Activated naive CD8-positive, alpha-beta T cell (primary cell): ENCODE measurements at regions not wholly inside any gene's neighbourhood (a gene's known extent, or its start where the extent isn't known, plus 50 kb on each side); places are given as distances from the start of the nearest gene placed in this dataset.

Experiments
- H3K27ac Mint-ChIP-seq: one replicate; pipeline ENCODE4 v1.8.0; 2021; ENCODE audit warnings: mixed read lengths
- H3K27me3 Mint-ChIP-seq: one replicate; pipeline ENCODE4 v1.8.0; 2021; ENCODE audit warnings: mixed read lengths
- H3K36me3 Mint-ChIP-seq: one replicate; pipeline ENCODE4 v1.8.0; 2021; ENCODE audit warnings: mixed read lengths
- H3K4me1 Mint-ChIP-seq: one replicate; pipeline ENCODE4 v1.8.0; 2021; ENCODE audit warnings: low read depth, mixed read lengths
- H3K4me3 Mint-ChIP-seq: one replicate; pipeline ENCODE4 v1.8.0; 2021; ENCODE audit warnings: mild to moderate bottlenecking, mixed read lengths
- H3K9me3 Mint-ChIP-seq: one replicate; pipeline ENCODE4 v1.8.0; 2021; ENCODE audit warnings: low read depth, mixed read lengths

GRCh38 chr9:21656776-21657674 lies 145.4 kb upstream of the MTAP start:
- no peak overlapping the region for H3K4me3 Mint-ChIP-seq
- no peak overlapping the region for H3K27ac Mint-ChIP-seq
- H3K4me1 Mint-ChIP-seq = peaks cover 4% of the 10 kb centered on the region
- no peaks in the 10 kb centered on the region for H3K9me3 Mint-ChIP-seq
- no peaks in the 10 kb centered on the region for H3K36me3 Mint-ChIP-seq
- H3K27me3 Mint-ChIP-seq = no peaks in the 10 kb centered on the region

DNA sequence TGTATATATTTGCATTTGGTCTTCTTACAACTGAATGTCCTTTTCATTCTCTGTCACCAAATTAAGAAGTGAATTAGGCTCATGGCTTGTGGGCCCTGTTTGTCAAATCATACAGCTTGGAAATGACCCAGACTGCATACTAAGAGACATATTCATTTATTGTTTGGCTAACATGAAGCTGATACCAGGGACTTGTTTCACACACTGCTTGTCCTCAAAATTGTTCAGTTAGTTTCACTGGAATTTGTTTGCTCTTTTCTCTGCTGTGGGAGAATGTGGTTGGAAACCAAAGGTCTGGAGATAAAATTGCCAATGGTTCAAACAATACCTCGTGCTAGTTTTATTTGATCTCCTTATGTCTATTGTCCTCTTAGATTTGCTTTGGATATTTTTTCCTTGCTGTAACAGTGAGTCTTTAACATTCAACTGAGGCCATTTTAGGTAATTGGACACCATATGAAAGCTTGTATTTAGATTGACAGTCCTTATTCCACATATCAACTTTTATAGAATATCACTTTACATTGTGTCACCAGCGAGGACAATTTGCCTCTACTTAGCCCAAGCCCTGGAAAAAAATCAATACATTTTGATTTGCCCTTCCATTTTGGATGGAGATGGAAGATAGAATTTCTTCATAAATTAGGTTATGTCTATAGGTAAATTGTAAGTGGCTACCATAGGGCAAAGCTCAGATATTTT lies 144.3 kb upstream of the MTAP start:
- no peaks in the 10 kb centered on the region for H3K9me3 Mint-ChIP-seq
- peaks cover 4% of the 10 kb centered on the region for H3K4me1 Mint-ChIP-seq
- no peaks in the 10 kb centered on the region for H3K27me3 Mint-ChIP-seq
- no peaks in the 10 kb centered on the region for H3K36me3 Mint-ChIP-seq
- H3K27ac Mint-ChIP-seq = no peak overlapping the region
- no peak overlapping the region for H3K4me3 Mint-ChIP-seq

DNA sequence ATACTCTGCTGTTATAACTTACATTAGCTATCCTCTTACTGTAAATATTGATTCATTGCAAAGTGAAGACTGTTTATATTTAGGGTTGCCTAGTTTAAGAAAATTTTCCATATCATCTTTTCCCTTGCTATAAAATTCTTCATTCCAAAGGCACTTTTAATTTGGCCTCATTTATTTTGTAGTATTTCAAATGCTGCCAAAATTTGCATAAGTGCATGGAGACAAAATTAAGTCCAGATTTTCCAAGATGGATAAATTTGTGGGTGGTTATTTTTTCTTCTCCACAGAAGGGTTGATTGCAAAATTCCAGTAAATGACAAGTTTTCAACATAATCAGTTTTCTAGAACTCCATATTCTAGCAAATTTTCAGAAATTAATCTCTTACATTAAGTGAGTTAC lies 141.5 kb upstream of the MTAP start:
- no peaks in the 10 kb centered on the region for H3K9me3 Mint-ChIP-seq
- no peak overlapping the region for H3K4me3 Mint-ChIP-seq
- H3K36me3 Mint-ChIP-seq = no peaks in the 10 kb centered on the region
- H3K27ac Mint-ChIP-seq = no peak overlapping the region
- peaks cover 4% of the 10 kb centered on the region for H3K4me1 Mint-ChIP-seq
- H3K27me3 Mint-ChIP-seq = no peaks in the 10 kb centered on the region

DNA sequence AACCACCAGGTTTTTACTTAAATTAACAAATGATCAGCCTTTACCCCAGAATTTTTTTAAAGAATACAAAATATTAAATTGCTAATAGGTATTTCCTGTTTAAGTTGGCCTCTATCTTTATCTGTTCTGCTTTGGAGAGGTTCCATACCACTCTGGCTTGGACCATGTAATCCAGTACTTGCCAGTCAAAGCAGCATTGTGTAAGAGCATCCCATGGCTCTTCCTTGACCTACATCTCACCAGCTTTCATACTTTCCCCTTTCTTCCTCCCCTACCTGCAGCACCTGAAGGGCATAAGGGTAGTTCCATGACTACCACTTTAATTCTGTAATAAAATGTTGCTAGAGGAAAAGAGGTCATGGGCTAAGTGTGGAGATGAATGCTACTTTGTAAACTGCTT lies 140.8 kb upstream of the MTAP start:
- Mint-ChIP-seq H3K27ac (no peak overlapping the region), H3K4me1 (peaks cover 2% of the 10 kb centered on the region), H3K9me3 (no peaks in the 10 kb centered on the region), H3K36me3 (no peaks in the 10 kb centered on the region), H3K27me3 (no peaks in the 10 kb centered on the region), H3K4me3 (no peak overlapping the region)

DNA sequence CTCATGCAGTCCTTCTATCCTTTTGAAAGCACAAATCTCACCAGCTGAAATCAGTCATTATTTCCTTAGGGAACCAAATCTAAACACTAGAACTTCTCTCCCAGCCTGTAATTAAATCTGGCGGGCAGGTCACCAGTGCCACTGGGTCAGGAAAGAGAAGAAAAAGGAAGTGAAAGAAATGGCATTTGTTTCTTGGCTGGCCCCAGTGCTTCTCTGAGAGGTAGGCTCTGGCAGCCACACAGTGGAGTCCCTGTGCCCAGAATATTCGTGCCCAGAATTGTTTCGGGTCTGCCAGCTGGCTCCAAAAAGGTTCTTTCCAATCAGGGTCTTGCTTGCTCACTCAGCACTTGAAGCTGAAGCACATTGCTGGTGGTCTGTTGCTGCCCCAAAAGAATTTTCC lies 133.9 kb upstream of the MTAP start:
- Mint-ChIP-seq H3K27ac (no peak overlapping the region), H3K4me3 (no peak overlapping the region)

GRCh38 chr9:21669701-21670100 lies 132.7 kb upstream of the MTAP start:
- no peaks in the 10 kb centered on the region for H3K27me3 Mint-ChIP-seq
- peak overlapping the region; percentile 31 for H3K27ac Mint-ChIP-seq
- H3K36me3 Mint-ChIP-seq = no peaks in the 10 kb centered on the region
- H3K9me3 Mint-ChIP-seq = no peaks in the 10 kb centered on the region
- peaks cover 27% of the 10 kb centered on the region for H3K4me1 Mint-ChIP-seq
- H3K4me3 Mint-ChIP-seq = no peak overlapping the region

More for the DNA sequence above, 133.9 kb upstream of the MTAP start:
- Mint-ChIP-seq H3K4me1 (peaks cover 25% of the 10 kb centered on the region), H3K9me3 (no peaks in the 10 kb centered on the region), H3K36me3 (no peaks in the 10 kb centered on the region), H3K27me3 (no peaks in the 10 kb centered on the region)

DNA sequence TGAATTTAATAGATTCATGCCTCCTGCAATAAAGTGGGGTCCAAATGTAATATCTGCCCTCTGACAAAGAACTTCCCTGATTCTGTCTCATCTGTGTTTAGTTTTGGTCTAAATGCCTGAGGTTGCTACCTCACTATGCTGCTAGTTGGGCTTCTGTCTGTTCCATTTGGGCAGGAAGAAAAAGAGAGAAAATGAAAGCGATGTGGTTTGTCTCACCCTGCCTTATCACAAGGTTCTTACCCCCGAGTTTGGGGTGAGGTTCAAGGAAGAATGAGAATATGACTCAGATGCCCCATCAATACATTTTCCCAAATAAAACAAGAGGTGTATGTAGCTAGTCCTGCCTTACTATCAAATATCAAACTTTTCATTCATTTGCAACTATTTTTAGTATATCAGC lies 132.1 kb upstream of the MTAP start:
- no peaks in the 10 kb centered on the region for H3K9me3 Mint-ChIP-seq
- no peak overlapping the region for H3K4me3 Mint-ChIP-seq
- peak overlapping the region; percentile 31 for H3K27ac Mint-ChIP-seq
- H3K27me3 Mint-ChIP-seq = no peaks in the 10 kb centered on the region
- no peaks in the 10 kb centered on the region for H3K36me3 Mint-ChIP-seq
- peaks cover 27% of the 10 kb centered on the region for H3K4me1 Mint-ChIP-seq

GRCh38 chr9:21672140-21672539 lies 130.3 kb upstream of the MTAP start:
- Mint-ChIP-seq H3K27me3 (no peaks in the 10 kb centered on the region), H3K36me3 (no peaks in the 10 kb centered on the region), H3K4me3 (no peak overlapping the region), H3K27ac (no peak overlapping the region), H3K4me1 (peaks cover 30% of the 10 kb centered on the region), H3K9me3 (no peaks in the 10 kb centered on the region)

DNA sequence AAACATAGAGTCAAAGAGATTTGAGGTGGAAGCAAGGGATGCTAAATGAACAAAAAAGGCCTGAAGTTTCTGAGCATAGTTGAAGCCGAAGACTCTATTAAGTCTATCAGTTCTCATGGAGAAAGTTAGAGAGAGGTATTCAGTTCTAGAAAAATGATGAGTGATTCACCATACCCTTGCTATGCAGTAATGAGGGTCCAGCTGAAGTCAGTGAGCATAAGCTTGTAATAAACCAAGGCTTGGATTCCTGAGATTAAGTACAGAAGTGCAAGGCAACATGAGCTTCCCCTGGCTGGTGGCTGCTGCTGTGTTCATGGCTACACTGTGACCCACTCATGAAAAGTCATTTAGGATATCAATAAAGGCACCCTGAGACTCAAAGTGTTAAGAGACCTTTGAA lies 129.7 kb upstream of the MTAP start:
- no peak overlapping the region for H3K27ac Mint-ChIP-seq
- H3K27me3 Mint-ChIP-seq = no peaks in the 10 kb centered on the region
- H3K4me3 Mint-ChIP-seq = no peak overlapping the region
- H3K4me1 Mint-ChIP-seq = peaks cover 34% of the 10 kb centered on the region
- no peaks in the 10 kb centered on the region for H3K36me3 Mint-ChIP-seq
- H3K9me3 Mint-ChIP-seq = no peaks in the 10 kb centered on the region

DNA sequence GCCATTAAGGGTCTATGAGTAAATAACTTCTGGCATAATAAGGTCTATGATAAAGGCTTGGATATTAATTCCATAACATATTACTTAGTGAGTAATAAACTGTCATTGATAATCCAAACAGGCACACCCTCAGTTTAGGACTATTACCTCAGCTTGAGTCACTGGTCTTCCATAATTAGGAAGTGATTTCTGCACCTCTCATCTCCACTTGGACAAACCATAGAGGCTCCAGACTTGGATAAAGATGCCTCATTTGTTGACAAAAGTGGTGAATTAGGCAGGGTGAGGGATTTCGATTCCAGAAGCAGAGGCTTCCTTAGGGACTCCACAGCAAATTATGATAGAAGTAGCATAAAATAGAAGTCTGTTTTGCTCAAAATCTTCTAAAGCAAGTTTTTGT lies 127.5 kb upstream of the MTAP start:
- H3K27me3 Mint-ChIP-seq = no peaks in the 10 kb centered on the region
- no peaks in the 10 kb centered on the region for H3K9me3 Mint-ChIP-seq
- peaks cover 31% of the 10 kb centered on the region for H3K4me1 Mint-ChIP-seq
- H3K36me3 Mint-ChIP-seq = no peaks in the 10 kb centered on the region
- H3K4me3 Mint-ChIP-seq = no peak overlapping the region
- no peak overlapping the region for H3K27ac Mint-ChIP-seq

- H3K27ac Mint-ChIP-seq = no peak overlapping the region
- H3K36me3 Mint-ChIP-seq = no peaks in the 10 kb centered on the region
- peaks cover 29% of the 10 kb centered on the region for H3K4me1 Mint-ChIP-seq
- H3K27me3 Mint-ChIP-seq = peaks cover 1% of the 10 kb centered on the region
- H3K4me3 Mint-ChIP-seq = no peak overlapping the region
- H3K9me3 Mint-ChIP-seq = no peaks in the 10 kb centered on the region
Observed at GRCh38 chr9:21677387-21677786, 125.0 kb upstream of the MTAP start.

GRCh38 chr9:21677834-21678233 lies 124.6 kb upstream of the MTAP start:
- H3K36me3 Mint-ChIP-seq = no peaks in the 10 kb centered on the region
- H3K4me1 Mint-ChIP-seq = peaks cover 32% of the 10 kb centered on the region
- no peak overlapping the region for H3K27ac Mint-ChIP-seq
- no peak overlapping the region for H3K4me3 Mint-ChIP-seq
- H3K9me3 Mint-ChIP-seq = no peaks in the 10 kb centered on the region
- peaks cover 1% of the 10 kb centered on the region for H3K27me3 Mint-ChIP-seq

- Mint-ChIP-seq H3K36me3 (no peaks in the 10 kb centered on the region), H3K9me3 (no peaks in the 10 kb centered on the region), H3K4me3 (no peak overlapping the region), H3K4me1 (peaks cover 46% of the 10 kb centered on the region), H3K27ac (no peak overlapping the region), H3K27me3 (peaks cover 1% of the 10 kb centered on the region)
Observed at GRCh38 chr9:21679432-21679831, 123.0 kb upstream of the MTAP start.

- peaks cover 56% of the 10 kb centered on the region for H3K4me1 Mint-ChIP-seq
- no peak overlapping the region for H3K4me3 Mint-ChIP-seq
- no peaks in the 10 kb centered on the region for H3K9me3 Mint-ChIP-seq
- H3K27ac Mint-ChIP-seq = peak overlapping the region; percentile 28
- no peaks in the 10 kb centered on the region for H3K36me3 Mint-ChIP-seq
- peaks cover 1% of the 10 kb centered on the region for H3K27me3 Mint-ChIP-seq
Observed at GRCh38 chr9:21680590-21680989, 121.8 kb upstream of the MTAP start.

- Mint-ChIP-seq H3K36me3 (no peaks in the 10 kb centered on the region), H3K27me3 (peaks cover 1% of the 10 kb centered on the region), H3K4me1 (peaks cover 63% of the 10 kb centered on the region), H3K4me3 (no peak overlapping the region), H3K9me3 (no peaks in the 10 kb centered on the region), H3K27ac (peak overlapping the region; percentile 88)
Observed at GRCh38 chr9:21681641-21682040, 120.8 kb upstream of the MTAP start.
